Hypothalamus (tissue), 51 donors: ENCODE measurements at regions not wholly inside any gene's neighbourhood (a gene's known extent, or its start where the extent isn't known, plus 50 kb on each side); places are given as distances from the start of the nearest gene placed in this dataset.

ENCODE experiments used
- DNase-seq, 51 donors: peaks; one replicate each; lab custom pipeline; 2025; lab: John Stamatoyannopoulos, UW

- DNase-seq = no peak
These were observed 147.5 kb upstream of the PITX2 start for GRCh38 chr4:110770353-110770752.

- DNase-seq = no peak
These were observed 155.6 kb upstream of the PITX2 start for GRCh38 chr4:110778521-110778920.

GRCh38 chr4:110780538-110780937 is 157.7 kb upstream of the PITX2 start:
- DNase-seq = no peak

DNA sequence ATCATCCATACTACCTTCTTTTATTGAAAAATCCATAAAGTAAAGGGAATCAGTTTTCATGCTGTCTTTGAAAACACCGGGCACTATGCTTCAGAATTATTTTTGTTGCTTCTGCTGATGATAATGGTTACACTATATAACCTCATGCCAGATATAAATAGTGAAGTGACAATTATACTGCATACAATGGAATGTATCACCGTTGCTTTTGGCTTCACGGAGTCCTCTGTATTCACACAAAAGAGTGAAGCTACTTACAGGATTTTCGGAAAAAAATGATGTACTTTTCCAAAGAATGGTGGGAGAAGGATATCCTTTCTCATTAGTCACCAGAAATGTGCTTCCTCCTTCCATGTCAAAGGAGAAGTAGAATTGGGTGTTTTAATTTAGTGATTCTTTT is 159.1 kb upstream of the PITX2 start:
- no peak for DNase-seq

DNA sequence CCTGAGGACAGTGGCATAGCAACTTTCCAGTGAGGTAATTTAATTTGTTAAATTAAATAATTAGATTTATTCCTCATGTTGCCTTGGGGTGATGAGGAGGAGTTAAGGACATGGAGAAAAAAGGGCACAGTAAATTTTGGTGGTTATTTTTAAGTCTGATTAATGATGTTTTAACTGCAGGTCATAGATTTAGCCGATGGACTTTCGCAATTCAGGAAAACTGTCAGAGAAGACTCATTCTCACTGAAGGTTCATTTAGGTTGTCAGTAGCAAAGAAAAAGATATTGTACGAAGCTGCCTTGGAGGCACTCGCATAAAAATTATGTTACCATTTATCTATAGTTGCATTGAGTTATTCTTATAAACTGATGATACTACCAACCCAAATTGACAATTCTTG is 164.2 kb upstream of the PITX2 start:
- no peak for DNase-seq

GRCh38 chr4:110787707-110788106 is 164.8 kb upstream of the PITX2 start:
- DNase-seq = no peak

GRCh38 chr4:110788302-110788701 is 165.4 kb upstream of the PITX2 start:
- no peak for DNase-seq

DNA sequence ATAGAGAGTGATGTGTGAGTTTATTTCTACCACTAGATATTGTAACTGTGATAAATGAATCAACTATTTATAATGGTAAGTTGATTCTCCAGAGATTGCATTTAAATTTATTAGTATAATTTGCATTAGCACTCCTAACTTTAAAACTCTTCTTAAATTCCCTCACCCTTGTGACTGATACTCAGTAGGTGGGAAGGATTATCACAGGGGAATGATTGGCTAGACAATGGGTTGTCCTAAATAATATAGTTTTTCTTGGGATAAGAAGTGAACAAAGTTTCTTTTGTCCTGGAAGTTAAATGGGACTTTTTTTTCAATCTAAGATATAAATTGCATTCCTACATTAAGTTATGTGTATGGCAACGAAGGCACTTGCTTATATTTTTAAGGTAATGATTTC is 169.2 kb upstream of the PITX2 start:
- DNase-seq = no peak

DNA sequence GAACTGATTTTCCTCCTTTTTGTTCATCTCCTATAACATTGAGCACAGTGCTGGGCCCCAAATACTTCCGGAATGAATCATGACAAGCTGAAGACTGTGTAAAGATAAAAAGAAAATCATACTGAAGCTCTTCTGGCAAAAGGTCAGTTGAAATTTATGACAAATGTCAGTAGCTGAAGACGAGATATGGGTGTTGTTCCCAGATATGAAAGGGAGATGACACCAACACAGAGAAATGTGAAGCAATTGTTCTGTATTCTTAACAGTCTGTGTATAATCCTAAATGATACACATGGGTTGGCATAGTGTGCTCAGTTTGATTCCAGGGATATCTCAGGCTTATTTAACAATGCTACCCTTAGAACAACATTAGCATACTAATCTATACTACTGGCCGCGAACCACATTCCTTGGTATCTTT is 170.5 kb upstream of the PITX2 start:
- no peak for DNase-seq

DNA sequence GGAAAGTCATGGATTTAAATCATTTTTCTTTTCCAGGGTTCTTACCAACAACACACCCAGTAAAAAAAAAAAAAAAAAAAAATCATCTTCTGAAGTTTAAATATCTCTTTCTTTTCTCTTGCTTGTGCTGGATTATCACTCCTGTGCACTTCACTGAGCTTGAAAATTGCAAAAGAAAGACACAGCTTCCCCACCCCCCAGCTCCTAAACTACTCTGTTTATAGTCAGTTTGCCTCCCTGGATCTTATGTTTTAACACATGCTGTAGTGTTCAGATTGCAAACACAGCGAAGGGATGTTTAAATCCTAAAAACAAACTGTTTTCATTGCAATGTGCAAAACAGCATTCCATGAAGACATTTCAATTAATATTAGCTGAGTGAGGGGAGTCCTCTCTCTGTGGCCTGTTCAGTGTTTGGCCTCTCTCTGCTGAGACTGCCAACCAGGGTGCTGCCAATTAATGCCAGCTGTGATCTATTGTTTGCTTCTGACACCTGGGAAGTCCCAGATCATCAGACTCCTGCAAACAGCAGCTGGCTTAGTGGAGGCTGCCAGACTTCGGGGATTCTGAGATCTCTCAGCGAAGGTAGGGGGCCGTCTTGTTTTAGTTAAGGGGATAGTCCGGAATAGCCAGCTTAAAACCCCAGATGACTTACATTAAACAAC is 171.1 kb upstream of the PITX2 start:
- DNase-seq = no peak

GRCh38 chr4:110795971-110796370 is 173.1 kb upstream of the PITX2 start:
- no peak for DNase-seq

DNA sequence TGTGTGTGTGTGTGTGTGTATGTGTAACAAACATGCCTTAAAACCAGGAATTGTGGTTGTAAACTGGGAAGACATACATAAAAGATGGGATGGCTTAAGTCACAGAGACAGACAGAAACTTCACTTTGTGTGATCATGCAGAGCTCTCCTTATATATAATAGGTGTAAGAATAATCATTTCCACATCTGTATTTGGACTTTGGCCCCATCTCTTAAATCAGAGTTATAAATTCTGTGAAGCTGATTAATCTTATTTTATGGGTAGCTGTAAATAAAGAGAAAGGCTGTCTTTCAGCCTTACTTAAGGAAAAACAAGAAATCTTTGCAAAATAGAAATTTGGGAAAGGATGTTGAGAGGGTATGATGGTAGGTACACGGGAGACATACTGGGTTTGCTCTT is 174.6 kb upstream of the PITX2 start:
- no peak for DNase-seq

DNA sequence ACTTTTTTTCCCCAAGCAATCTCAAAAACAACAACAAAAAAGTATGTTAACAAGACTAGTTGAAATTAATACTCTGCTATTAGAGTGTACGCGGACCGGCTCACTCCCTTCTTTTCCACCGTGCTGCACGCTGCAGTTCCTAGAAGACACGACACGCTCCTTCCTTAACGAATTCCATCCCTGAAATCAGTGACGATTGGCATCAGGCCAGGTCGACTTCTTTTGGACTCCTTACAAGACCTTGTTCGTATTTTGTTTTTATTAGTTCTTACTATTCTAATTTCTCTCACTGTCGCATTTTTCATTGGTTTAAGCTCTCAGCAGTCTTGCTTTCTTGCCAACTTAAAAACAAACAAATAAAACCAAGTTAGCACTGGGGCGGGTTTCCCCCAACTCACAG is 175.8 kb upstream of the PITX2 start:
- DNase-seq = peak in 2 of 51 donors; percentile 0

- no peak for DNase-seq
These were observed 176.3 kb upstream of the PITX2 start for GRCh38 chr4:110799211-110799610.

- DNase-seq = no peak
These were observed 178.7 kb upstream of the PITX2 start for GRCh38 chr4:110801591-110801990.

DNA sequence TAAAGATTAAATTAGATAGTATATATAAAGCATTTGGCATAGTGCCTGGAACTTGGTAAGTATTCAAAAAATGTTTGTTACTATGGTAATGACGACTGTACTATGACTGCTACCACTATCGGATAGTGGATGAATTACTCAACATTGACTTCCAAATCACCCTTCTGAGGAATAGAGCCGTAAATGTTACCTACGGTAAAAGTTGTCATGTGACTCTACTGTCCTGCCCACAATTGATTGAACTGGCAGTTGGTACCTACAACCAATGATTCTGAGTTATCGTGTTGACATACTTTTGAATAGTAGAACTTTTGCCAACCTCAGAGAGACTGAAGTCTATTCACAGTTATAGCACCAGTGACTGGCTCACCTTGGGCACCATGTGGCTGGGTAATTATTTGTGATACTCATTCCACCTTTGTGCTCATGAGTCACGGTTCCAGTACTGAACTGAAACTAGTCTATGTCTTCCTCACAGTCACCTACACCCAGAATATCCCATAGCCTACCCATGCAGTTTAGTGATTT is 185.5 kb upstream of the PITX2 start:
- no peak for DNase-seq

- DNase-seq = no peak
These were observed 193.1 kb upstream of the PITX2 start for GRCh38 chr4:110815950-110816349.

DNA sequence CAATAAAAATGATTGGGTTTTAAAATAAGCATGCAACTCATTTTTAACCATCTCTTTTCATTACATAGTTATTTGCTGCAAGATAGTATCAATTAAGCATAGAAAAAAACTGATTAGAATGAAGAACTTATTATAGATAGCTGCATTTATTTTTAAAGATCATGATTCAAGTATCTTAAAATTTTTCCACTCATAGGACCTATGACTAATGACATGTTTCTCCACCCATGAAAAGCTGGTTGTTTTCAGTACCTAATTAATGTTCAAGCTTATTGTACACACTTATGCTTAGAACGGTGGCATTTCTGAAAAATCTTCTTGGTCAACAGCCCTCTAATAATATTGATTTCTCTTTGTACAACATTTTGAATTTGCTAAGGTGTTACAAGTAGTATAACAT is 193.5 kb upstream of the PITX2 start:
- DNase-seq = no peak

- DNase-seq = no peak
These were observed 198.3 kb upstream of the PITX2 start for GRCh38 chr4:110821186-110821585.

GRCh38 chr4:110823251-110823650 is 200.4 kb upstream of the PITX2 start:
- DNase-seq = no peak

- DNase-seq = no peak
These were observed 201.5 kb upstream of the PITX2 start for GRCh38 chr4:110824344-110824743.

- DNase-seq = no peak
These were observed 203.8 kb upstream of the PITX2 start for GRCh38 chr4:110826656-110827055.

DNA sequence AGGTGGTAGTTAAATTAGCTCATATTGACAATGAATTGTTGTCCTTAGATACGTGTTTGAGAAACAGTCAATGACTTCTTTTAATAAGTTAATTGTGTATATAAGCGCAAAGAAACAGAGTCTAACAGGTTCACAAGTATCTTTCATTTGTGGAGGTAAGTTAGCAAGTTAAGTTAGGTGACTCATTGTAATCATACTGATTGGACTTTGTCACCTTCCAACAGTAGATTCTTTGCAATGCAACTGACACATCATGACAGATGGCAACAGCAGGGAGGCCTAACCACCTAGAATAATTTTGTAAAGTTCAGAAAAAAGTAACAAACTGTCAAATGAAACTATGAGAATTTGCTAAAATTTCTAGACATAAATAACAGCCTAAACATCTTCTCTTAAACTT is 207.6 kb upstream of the PITX2 start:
- no peak for DNase-seq
